ENCODE measurements at regions not wholly inside any gene's neighbourhood (a gene's known extent, or its start where the extent isn't known, plus 50 kb on each side); places are given as distances from the start of the nearest gene placed in this dataset.

GRCh38 chr14:84707830-84708229, 822.1 kb upstream of the FLRT2 start:
- Histone ChIP-seq H3K27ac (no peak overlapping the region), H3K27me3 (no peaks in the 10 kb centered on the region), H3K4me3 (no peak overlapping the region), H3K9ac (ENCODE audit: low read depth in 2 of 2, low read length in 2 of 2) (no peak overlapping the region), H3K9me3 (no peaks in the 10 kb centered on the region), H3K4me1 (no peaks in the 10 kb centered on the region), H3K36me3 (no peaks in the 10 kb centered on the region)
- intact Hi-C loops (cut with DNase I), result no loop called here
- no peak for TF ChIP-seq CTCF (IDR thresholded peaks at IDR 0.05)
- no peak for DNase-seq

- Histone ChIP-seq H3K9me3 (no peaks in the 10 kb centered on the region), H3K4me3 (no peak overlapping the region), H3K36me3 (no peaks in the 10 kb centered on the region), H3K27ac (no peak overlapping the region), H3K27me3 (no peaks in the 10 kb centered on the region), H3K9ac (ENCODE audit: low read depth in 2 of 2, low read length in 2 of 2) (no peak overlapping the region), H3K4me1 (no peaks in the 10 kb centered on the region)
- TF ChIP-seq CTCF (IDR thresholded peaks at IDR 0.05), result no peak
- intact Hi-C loops (cut with DNase I), result no loop called here
- no peak for DNase-seq
Observed at GRCh38 chr14:84708865-84709264, 821.1 kb upstream of the FLRT2 start.

- no peak overlapping the region for H3K9ac ChIP-seq (ENCODE audit: low read depth in 2 of 2, low read length in 2 of 2)
- H3K36me3 ChIP-seq, result no peaks in the 10 kb centered on the region
- intact Hi-C loops (cut with DNase I), result no loop called here
- H3K4me1 ChIP-seq, result no peaks in the 10 kb centered on the region
- H3K27me3 ChIP-seq, result no peaks in the 10 kb centered on the region
- no peaks in the 10 kb centered on the region for H3K9me3 ChIP-seq
- no peak overlapping the region for H3K4me3 ChIP-seq
- DNase-seq, result no peak
- H3K27ac ChIP-seq, result no peak overlapping the region
- no peak for TF ChIP-seq CTCF (IDR thresholded peaks at IDR 0.05)
Observed at GRCh38 chr14:84726471-84726870, 803.5 kb upstream of the FLRT2 start.

GRCh38 chr14:84749191-84749955, 780.6 kb upstream of the FLRT2 start:
- Histone ChIP-seq H3K9ac (ENCODE audit: low read depth in 2 of 2, low read length in 2 of 2) (no peak overlapping the region), H3K27ac (no peak overlapping the region), H3K36me3 (no peaks in the 10 kb centered on the region), H3K4me1 (no peaks in the 10 kb centered on the region), H3K27me3 (no peaks in the 10 kb centered on the region), H3K9me3 (no peaks in the 10 kb centered on the region), H3K4me3 (no peak overlapping the region)
- intact Hi-C loops (cut with DNase I), result no loop called here
- no peak for DNase-seq
- TF ChIP-seq CTCF (IDR thresholded peaks at IDR 0.05), result no peak

- H3K9me3 ChIP-seq, result no peaks in the 10 kb centered on the region
- intact Hi-C loops (cut with DNase I), result no loop called here
- no peak overlapping the region for H3K9ac ChIP-seq (ENCODE audit: low read depth in 2 of 2, low read length in 2 of 2)
Observed at GRCh38 chr14:84750284-84750683, 779.7 kb upstream of the FLRT2 start.

More at GRCh38 chr14:84750284-84750683, 779.7 kb upstream of the FLRT2 start:
- H3K4me1 ChIP-seq, result no peaks in the 10 kb centered on the region
- H3K27me3 ChIP-seq, result no peaks in the 10 kb centered on the region
- H3K36me3 ChIP-seq, result no peaks in the 10 kb centered on the region
- no peak overlapping the region for H3K4me3 ChIP-seq
- no peak overlapping the region for H3K27ac ChIP-seq
- no peak for TF ChIP-seq CTCF (IDR thresholded peaks at IDR 0.05)
- no peak for DNase-seq
